Heart left ventricle (tissue), 16 donors: ENCODE measurements at regions not wholly inside any gene's neighbourhood (a gene's known extent, or its start where the extent isn't known, plus 50 kb on each side); places are given as distances from the start of the nearest gene placed in this dataset.

ENCODE experiments used
- ATAC-seq, 4 donors: fragments of 200-7000 bp; cut with Tn5 transposase; one replicate each; pipeline ENCODE4 v1.9.1; 2020 to 2022; ENCODE audit warnings: moderate library complexity in 4 of 4, mild to moderate bottlenecking in 3 of 4, moderate number of reproducible peaks in 1 of 4
- DNase-seq, 5 donors: peaks; one replicate each; pipeline ENCODE4 v3.0.0-alpha.2; 2020
- H3K27ac ChIP-seq, 12 donors: fragments of 200-600 bp; sonication (generic) in 4 of 12; one replicate each; pipeline versions ENCODE4 v1.5.0 to v1.8.0; 2016 to 2022; ENCODE audit warnings: mild to moderate bottlenecking in 2 of 12
- H3K27me3 ChIP-seq, 9 donors: fragments of 200-600 bp; sonication (generic) in 2 of 9; one replicate each; pipeline versions ENCODE4 v1.5.1 to v1.8.0; 2016 to 2022; ENCODE audit warnings: mild to moderate bottlenecking in 3 of 9
- H3K36me3 ChIP-seq, 9 donors: fragments of 200-600 bp; sonication (generic) in 2 of 9; one replicate each; pipeline versions ENCODE4 v1.5.0 to v1.8.0; 2018 to 2022; ENCODE audit warnings: mild to moderate bottlenecking in 2 of 9
- H3K4me1 ChIP-seq, 12 donors: fragments of 200-600 bp; sonication (generic) in 4 of 12; one replicate each; pipeline versions ENCODE4 v1.5.0 to v1.8.0; 2016 to 2022; ENCODE audit warnings: mild to moderate bottlenecking in 3 of 12
- H3K4me3 ChIP-seq, 12 donors: fragments of 200-600 bp; sonication (generic) in 4 of 12; one replicate each; pipeline versions ENCODE4 v1.5.0 to v1.8.0; 2017 to 2022; ENCODE audit warnings: mild to moderate bottlenecking in 9 of 12, moderate library complexity in 4 of 12
- H3K9me3 ChIP-seq, 12 donors: fragments of 200-600 bp; sonication (generic) in 4 of 12; one replicate each; pipeline versions ENCODE4 v1.5.0 to v1.8.0; 2016 to 2022; ENCODE audit warnings: mild to moderate bottlenecking in 1 of 12
- CTCF ChIP-seq, 12 donors: fragments of 200-600 bp; sonication (generic) in 4 of 12; IDR thresholded peaks; one replicate each; pipeline versions ENCODE4 v1.5.0 to v1.8.0; 2018 to 2022; ENCODE audit warnings: antibody characterized with exemption in 12 of 12, mild to moderate bottlenecking in 5 of 12
- POLR2A ChIP-seq, 2 donors: fragments of 450-650 bp; IDR thresholded peaks; one replicate each; pipeline ENCODE4 v1.6.1; 2017; ENCODE audit warnings: antibody characterized with exemption in 2 of 2, mild to moderate bottlenecking in 2 of 2, moderate library complexity in 2 of 2
- WGBS, 4 donors: extraction: QIAGEN DNeasy Blood & Tissue Kit in 2 of 4; methylation state at CpG; one replicate each; pipeline versions ENCODE4 v1.1.5 to v1.1.7; 2013 to 2018; 5-methylcytosine and 5-hydroxymethylcytosine counted together
- intact Hi-C, 10 donors: fragments of 100-400 bp; cut with DNase I; formaldehyde crosslinking; loops; one replicate each; pipeline versions ENCODE4 v1.11.1 to v1.14.2; 2022
- donor health status: ischemic (EF 13 %, LVEDD 7.1; RV severe dilation, severe dysfunction).
- donor health status: healthy with polysubstance abuse.
- donor health status: DM: no; HTN: yes; CAD: no.
- donor health status: DM: no; HTN: no; CAD: no.
- donor health status: ischemic (EF 25% LVEDD 6.9; RV normal size, moderate dysfunction).
- donor health status: ischemic (EF 25% LVEDD 5.7; RV mildly dilated, moderate dysfunction).
- donor health status: healthy.
- donor health status: DM: yes; HTN: yes; CAD: no.
- donor health status: ischemic (EF 35%, LVEDD 5.7; RV mildly dilated, moderate dysfunction).
- donor health status: nonischemic (EF 11% LVEDD 7.7; RV severe dilation, severe dysfunction).
- donor health status: DM: yes; HTN: yes; CAD: no.
- donor health status: PGD.
- donor health status: ischemic (EF 29% LVEDD 5.4; RV normal size, mild dysfunction).
- donor health status: nonischemic (EF 23%, LVEDD 6.1; RV moderate dilation, normal function).

- H3K4me1 ChIP-seq: peaks cover 0 to 18% (median 2%) of the 10 kb centered on the region in 12 donors
- H3K4me3 ChIP-seq: no peak overlapping the region
- ATAC-seq (no peak), DNase-seq (no peak)
- intact Hi-C loops: no loop called here
- TF ChIP-seq CTCF (IDR thresholded peaks at IDR 0.05) (no peak), POLR2A (IDR thresholded peaks at IDR 0.05) (no peak)
- WGBS, 4 donors: 70 to 80% (median 76%) methylated on average over 4 of the region's 4 CpGs
- peaks cover 0 to 3% (median 0%) of the 10 kb centered on the region in 9 donors for H3K36me3 ChIP-seq
- H3K9me3 ChIP-seq: no peaks in the 10 kb centered on the region
- no peaks in the 10 kb centered on the region for H3K27me3 ChIP-seq
- no peak overlapping the region for H3K27ac ChIP-seq
These were observed 226.6 kb upstream of the CCDC54 start for GRCh38 chr3:107150675-107151074.

GRCh38 chr3:107153981-107154380 lies 223.3 kb upstream of the CCDC54 start:
- intact Hi-C loops: no loop called here
- Histone ChIP-seq H3K4me1 (peaks cover 0 to 18% (median 2%) of the 10 kb centered on the region in 12 donors), H3K9me3 (peaks cover 0 to 27% (median 12%) of the 10 kb centered on the region in 12 donors), H3K4me3 (no peak overlapping the region), H3K36me3 (peaks cover 0 to 3% (median 0%) of the 10 kb centered on the region in 9 donors), H3K27ac (no peak overlapping the region), H3K27me3 (no peaks in the 10 kb centered on the region)
- ATAC-seq (peak; percentile 64 to 88 (median 68)), DNase-seq (no peak)
- WGBS, 4 donors: 54 to 65% (median 60%) methylated on average over 4 of the region's 4 CpGs
- TF ChIP-seq POLR2A (IDR thresholded peaks at IDR 0.05): no peak
- TF ChIP-seq CTCF (IDR thresholded peaks at IDR 0.05): no peak

GRCh38 chr3:107172411-107172810 lies 204.8 kb upstream of the CCDC54 start:
- intact Hi-C loops: no loop called here
- H3K9me3 ChIP-seq: peaks cover 0 to 27% (median 3%) of the 10 kb centered on the region in 12 donors

GRCh38 chr3:107184375-107184774 lies 192.9 kb upstream of the CCDC54 start:
- Histone ChIP-seq H3K36me3 (no peaks in the 10 kb centered on the region), H3K27ac (no peak overlapping the region), H3K9me3 (no peaks in the 10 kb centered on the region), H3K4me3 (no peak overlapping the region), H3K4me1 (no peaks in the 10 kb centered on the region), H3K27me3 (no peaks in the 10 kb centered on the region)
- intact Hi-C loops: no loop called here
- DNase-seq (no peak), ATAC-seq (peak in 1 of 4 donors; percentile 31)
- TF ChIP-seq CTCF (IDR thresholded peaks at IDR 0.05): no peak
- TF ChIP-seq POLR2A (IDR thresholded peaks at IDR 0.05): no peak
- 65 to 93% (median 91%) methylated on average over 2 of the region's 2 CpGs for WGBS, 4 donors

More at GRCh38 chr3:107172411-107172810, 204.8 kb upstream of the CCDC54 start:
- no peaks in the 10 kb centered on the region for H3K36me3 ChIP-seq
- TF ChIP-seq POLR2A (IDR thresholded peaks at IDR 0.05) (no peak), CTCF (IDR thresholded peaks at IDR 0.05) (no peak)
- ATAC-seq (no peak), DNase-seq (no peak)
- no peak overlapping the region for H3K27ac ChIP-seq
- WGBS, 4 donors: 90 to 97% (median 93%) methylated on average over 1 of the region's 1 CpG
- no peak overlapping the region for H3K4me3 ChIP-seq
- H3K27me3 ChIP-seq: no peaks in the 10 kb centered on the region
- H3K4me1 ChIP-seq: peaks cover 0 to 11% (median 0%) of the 10 kb centered on the region in 12 donors
